GM12891 (cell line): ENCODE measurements at regions not wholly inside any gene's neighbourhood (a gene's known extent, or its start where the extent isn't known, plus 50 kb on each side); places are given as distances from the start of the nearest gene placed in this dataset.

ENCODE experiments used
- DNase-seq: peaks from one replicate; pipeline ENCODE4 v3.0.0; 2011; ENCODE audit warnings: low spot score; ENCODE audit not compliant: insufficient read length
- FAIRE-seq: peaks from 2 replicates; lab custom pipeline; 2011; peaks lifted over from hg19 to GRCh38; lab: Jason Lieb, UNC
- PAX5 ChIP-seq: IDR thresholded peaks from 2 replicates; pipeline ENCODE4 v1.6.1; 2011; ENCODE audit warnings: low read length, moderate library complexity, mild to moderate bottlenecking; ENCODE audit not compliant: insufficient read depth, severe bottlenecking
- POLR2A ChIP-seq: IDR thresholded peaks from 2 replicates; pipeline ENCODE4 v1.6.1; 2011; ENCODE audit warnings: low read depth, low read length, control low read depth
- POLR2AphosphoS5 ChIP-seq: IDR thresholded peaks from 2 replicates; pipeline ENCODE4 v1.6.1; 2011; ENCODE audit warnings: low read depth, low read length, control low read depth
- POU2F2 ChIP-seq: IDR thresholded peaks from 2 replicates; pipeline ENCODE4 v1.6.1; 2011; ENCODE audit warnings: low read depth, mild to moderate bottlenecking, control low read depth, low read length, moderate library complexity
- SPI1 ChIP-seq: IDR thresholded peaks from 2 replicates; pipeline ENCODE4 v1.6.1; 2011; ENCODE audit warnings: low read depth, low read length, control low read depth
- TAF1 ChIP-seq: IDR thresholded peaks from 2 replicates; pipeline ENCODE4 v1.6.1; 2011; ENCODE audit warnings: low read depth, low read length, control low read depth

GRCh38 chr5:92749943-92750342 is 831.1 kb downstream of the NR2F1-AS1 start:
- DNase-seq (no peak), FAIRE-seq (no peak)
- no peak for TF ChIP-seq PAX5
- no peak for TF ChIP-seq TAF1
- no peak for TF ChIP-seq POLR2A
- no peak for TF ChIP-seq SPI1
- TF ChIP-seq POU2F2 = no peak
- no peak for TF ChIP-seq POLR2AphosphoS5

DNA sequence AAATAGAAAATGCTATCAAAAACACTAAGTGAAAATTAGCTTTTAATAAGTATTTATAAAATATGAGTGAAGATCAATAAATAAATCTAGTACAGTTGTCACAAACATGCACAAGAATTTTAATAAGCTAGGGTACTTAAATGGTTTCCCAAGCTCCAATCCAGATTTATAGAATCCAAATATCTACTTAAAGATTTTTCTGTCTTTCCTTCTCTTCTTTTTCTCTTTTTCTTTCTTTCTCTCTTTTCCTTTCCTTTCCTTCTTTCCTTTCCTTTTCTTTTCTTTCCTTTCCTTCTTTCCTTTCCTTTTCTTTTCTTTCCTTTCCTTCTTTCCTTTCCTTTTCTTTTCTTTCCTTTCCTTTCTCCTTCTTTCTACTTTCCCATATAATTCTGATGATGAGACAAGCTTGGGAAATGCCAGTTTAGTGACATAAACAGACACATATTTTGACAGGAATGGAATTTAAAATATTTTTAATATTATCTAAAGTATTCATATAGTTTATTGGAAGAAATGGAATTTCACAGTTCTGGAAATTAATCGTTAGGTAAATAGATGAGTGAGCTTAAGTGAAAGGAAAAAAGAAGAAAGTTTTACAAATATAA is 832.8 kb downstream of the NR2F1-AS1 start:
- DNase-seq = no peak
- TF ChIP-seq SPI1 = no peak
- no peak for TF ChIP-seq POLR2AphosphoS5
- TF ChIP-seq POU2F2 = no peak
- TF ChIP-seq PAX5 = no peak
- no peak for TF ChIP-seq TAF1
- TF ChIP-seq POLR2A = no peak
- FAIRE-seq = no peak

GRCh38 chr5:92741906-92742305 is 839.1 kb downstream of the NR2F1-AS1 start:
- FAIRE-seq (no peak), DNase-seq (no peak)
- TF ChIP-seq PAX5 = no peak
- TF ChIP-seq POU2F2 = no peak
- no peak for TF ChIP-seq TAF1
- TF ChIP-seq POLR2A = no peak
- TF ChIP-seq SPI1 = no peak
- TF ChIP-seq POLR2AphosphoS5 = no peak

DNA sequence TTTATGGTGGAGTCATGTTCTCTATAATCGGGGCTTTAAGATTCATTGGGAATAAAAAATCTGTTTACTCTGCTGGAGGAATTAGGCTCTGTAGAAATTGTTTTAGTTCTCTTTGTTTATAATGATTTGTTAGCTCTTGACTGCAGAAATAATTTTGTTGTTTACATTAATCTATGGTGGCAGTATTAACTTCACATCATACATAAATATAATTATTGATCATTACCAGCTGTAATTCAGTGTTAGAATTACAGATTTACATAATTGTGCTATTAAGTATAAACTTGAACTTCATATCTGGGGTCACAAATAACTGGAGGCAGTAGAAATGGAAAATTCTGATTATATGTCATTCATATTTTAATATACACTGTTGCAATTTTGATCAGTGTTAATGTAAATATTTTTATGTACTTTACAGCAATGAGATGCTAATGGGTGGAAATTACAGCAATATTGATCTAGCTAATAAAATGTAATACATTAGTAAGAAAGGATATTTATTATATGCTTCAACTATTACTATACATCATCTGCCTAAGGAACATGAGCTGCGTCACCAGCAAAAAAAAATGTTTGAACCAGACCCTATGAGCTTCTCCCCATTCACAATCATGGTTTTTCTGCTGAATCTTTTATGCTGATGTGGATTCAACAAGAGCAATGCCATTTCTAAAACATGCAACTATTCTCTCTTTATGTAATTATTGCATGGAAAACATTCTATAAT is 846.6 kb downstream of the NR2F1-AS1 start:
- TF ChIP-seq POLR2A (no peak), POLR2AphosphoS5 (no peak), SPI1 (no peak), POU2F2 (no peak), PAX5 (no peak), TAF1 (no peak)
- no peak for FAIRE-seq
- DNase-seq = no peak

DNA sequence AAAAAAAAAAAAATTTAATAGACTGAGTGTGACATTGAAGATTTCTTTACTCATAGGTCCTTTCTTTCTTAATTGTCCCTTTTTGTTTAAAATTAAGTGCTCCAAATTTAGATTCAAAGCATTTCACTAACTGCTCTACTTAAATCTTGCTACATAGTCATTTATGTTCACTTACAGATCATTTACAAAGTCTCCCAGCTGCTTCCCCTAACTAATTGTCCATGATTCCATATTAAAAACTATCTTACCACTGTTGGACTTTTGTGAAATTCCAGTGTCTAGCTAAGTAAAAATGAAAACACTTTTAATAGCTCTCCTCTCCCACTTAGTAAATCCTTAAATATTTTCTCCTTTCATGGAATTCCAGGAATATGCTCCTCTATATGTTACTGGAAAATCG is 850.5 kb downstream of the NR2F1-AS1 start:
- DNase-seq = no peak
- FAIRE-seq = no peak
- TF ChIP-seq POLR2A (no peak), PAX5 (no peak), TAF1 (no peak), POU2F2 (no peak), POLR2AphosphoS5 (no peak), SPI1 (no peak)

- DNase-seq (no peak), FAIRE-seq (no peak)
- TF ChIP-seq POLR2AphosphoS5 = no peak
- TF ChIP-seq SPI1 = no peak
- no peak for TF ChIP-seq PAX5
- TF ChIP-seq POLR2A = no peak
- TF ChIP-seq POU2F2 = no peak
- TF ChIP-seq TAF1 = no peak
Observed at GRCh38 chr5:92729088-92729487, 851.9 kb downstream of the NR2F1-AS1 start.

DNA sequence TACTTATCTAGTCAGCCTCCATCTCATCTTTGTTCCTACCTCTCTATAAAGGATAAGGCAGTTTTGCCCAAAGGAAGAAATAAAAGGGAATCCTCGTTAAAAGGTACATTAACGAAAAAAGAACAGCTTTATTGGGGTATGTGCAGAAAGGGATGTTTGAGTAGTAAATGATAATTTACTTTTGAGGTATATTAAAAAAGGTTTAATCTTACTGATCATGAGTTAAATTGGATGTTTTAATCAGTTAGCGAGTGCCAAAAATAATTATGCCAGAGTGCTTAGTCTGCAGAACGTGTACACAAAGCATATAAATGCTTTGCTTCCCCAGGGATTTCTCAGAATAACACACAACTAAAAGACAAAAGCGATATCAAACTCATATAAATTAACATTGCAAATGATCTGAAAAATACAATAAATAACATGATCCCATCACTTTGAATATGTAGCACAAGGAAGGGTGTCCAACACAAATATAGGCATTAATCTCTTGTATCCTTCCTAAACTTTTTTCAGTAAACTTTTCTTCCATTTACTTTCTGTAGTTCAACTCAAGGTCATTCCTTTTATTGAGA is 865.0 kb downstream of the NR2F1-AS1 start:
- DNase-seq (no peak), FAIRE-seq (no peak)
- no peak for TF ChIP-seq PAX5
- TF ChIP-seq TAF1 = no peak
- no peak for TF ChIP-seq POU2F2
- no peak for TF ChIP-seq SPI1
- TF ChIP-seq POLR2AphosphoS5 = no peak
- no peak for TF ChIP-seq POLR2A

- DNase-seq (no peak), FAIRE-seq (no peak)
- TF ChIP-seq SPI1 = no peak
Observed at GRCh38 chr5:92713826-92714225, 867.2 kb downstream of the NR2F1-AS1 start.

DNA sequence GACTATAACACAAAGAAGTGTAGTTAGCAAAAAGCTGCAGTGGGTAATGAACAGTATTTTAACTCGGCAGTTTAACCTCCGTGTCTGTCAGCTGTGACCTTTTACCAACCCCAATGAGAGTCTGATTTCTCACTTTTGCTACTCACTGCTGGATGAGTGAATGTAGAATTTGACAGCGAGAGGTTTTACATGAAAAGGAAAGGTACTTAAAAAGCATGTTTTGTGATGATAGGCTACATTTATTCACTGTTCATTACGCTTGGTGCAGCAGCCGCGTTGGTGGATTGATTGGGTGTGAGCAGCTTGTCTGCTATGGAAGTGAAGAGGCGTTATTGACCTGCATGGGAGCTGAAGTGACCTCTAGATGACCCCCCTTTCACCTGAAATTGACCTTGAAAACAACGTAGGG is 867.7 kb downstream of the NR2F1-AS1 start:
- FAIRE-seq (no peak), DNase-seq (no peak)
- TF ChIP-seq POLR2AphosphoS5 = no peak
- TF ChIP-seq TAF1 = no peak
- TF ChIP-seq POU2F2 = no peak
- TF ChIP-seq PAX5 = no peak
- no peak for TF ChIP-seq SPI1
- TF ChIP-seq POLR2A = no peak

DNA sequence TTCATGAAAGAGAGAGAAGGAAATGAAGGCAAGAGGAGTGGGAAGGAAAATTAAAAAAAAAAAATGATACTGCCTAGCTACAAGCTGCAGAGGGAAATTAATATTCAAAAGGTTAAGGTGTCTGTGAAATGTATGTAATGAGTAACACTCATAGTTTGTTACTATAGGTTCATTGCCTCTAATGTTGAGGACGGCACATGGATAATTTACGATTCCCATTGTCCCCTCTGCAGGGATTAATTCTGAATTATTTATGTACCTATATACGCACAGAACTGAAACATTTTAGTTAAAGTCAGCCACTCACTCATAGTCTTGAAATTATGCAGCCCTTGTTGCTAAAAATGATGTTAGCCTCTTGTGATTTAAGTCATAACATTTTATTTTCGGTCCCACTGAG is 869.1 kb downstream of the NR2F1-AS1 start:
- FAIRE-seq (no peak), DNase-seq (no peak)
- TF ChIP-seq POLR2A = no peak
- TF ChIP-seq POU2F2 = no peak
- no peak for TF ChIP-seq SPI1
- TF ChIP-seq TAF1 = no peak
- TF ChIP-seq POLR2AphosphoS5 = no peak
- TF ChIP-seq PAX5 = no peak
